PC-3 (cell line): ENCODE measurements at regions not wholly inside any gene's neighbourhood (a gene's known extent, or its start where the extent isn't known, plus 50 kb on each side); places are given as distances from the start of the nearest gene placed in this dataset.

Experiments used
- EZH2phosphoT487 ChIP-seq: fragments of 300-600 bp; sonication (generic); IDR thresholded peaks from 2 replicates; pipeline ENCODE4 v1.6.1; 2018; ENCODE audit warnings: mild to moderate bottlenecking, antibody characterized with exemption, low read length, borderline replicate concordance
- TF ChIP-seq, protein P1 (sequence below): fragments of 300-600 bp; sonication (generic); conservative IDR thresholded peaks from 2 replicates; pipeline ENCODE4 v1.5.1; 2017; ENCODE audit warnings: antibody characterized with exemption, low read depth, mild to moderate bottlenecking, low read length

DNA sequence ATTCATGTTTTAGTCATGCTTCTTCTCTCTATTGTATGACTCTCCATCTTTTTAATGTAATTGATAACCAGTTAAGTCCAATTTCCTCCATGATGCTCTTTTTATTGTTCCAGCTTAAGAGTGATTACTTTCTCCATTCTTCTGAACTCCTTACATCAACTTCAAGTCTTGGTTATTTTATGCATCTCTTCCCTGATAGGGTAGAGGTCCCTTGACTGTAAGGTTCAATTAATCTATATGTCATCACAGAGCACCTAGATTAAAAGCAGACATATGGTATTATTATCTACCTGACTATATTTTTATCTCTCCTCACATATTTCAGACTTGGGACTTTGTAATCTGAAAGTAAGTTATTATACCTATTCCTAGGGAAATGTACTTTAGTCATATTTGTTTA is 853.1 kb downstream of the REEP3 start:
- TF ChIP-seq, protein P1, sequence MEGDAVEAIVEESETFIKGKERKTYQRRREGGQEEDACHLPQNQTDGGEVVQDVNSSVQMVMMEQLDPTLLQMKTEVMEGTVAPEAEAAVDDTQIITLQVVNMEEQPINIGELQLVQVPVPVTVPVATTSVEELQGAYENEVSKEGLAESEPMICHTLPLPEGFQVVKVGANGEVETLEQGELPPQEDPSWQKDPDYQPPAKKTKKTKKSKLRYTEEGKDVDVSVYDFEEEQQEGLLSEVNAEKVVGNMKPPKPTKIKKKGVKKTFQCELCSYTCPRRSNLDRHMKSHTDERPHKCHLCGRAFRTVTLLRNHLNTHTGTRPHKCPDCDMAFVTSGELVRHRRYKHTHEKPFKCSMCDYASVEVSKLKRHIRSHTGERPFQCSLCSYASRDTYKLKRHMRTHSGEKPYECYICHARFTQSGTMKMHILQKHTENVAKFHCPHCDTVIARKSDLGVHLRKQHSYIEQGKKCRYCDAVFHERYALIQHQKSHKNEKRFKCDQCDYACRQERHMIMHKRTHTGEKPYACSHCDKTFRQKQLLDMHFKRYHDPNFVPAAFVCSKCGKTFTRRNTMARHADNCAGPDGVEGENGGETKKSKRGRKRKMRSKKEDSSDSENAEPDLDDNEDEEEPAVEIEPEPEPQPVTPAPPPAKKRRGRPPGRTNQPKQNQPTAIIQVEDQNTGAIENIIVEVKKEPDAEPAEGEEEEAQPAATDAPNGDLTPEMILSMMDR: no peak
- no peak for TF ChIP-seq EZH2phosphoT487
